LNCaP clone FGC (cell line): ENCODE measurements at regions not wholly inside any gene's neighbourhood (a gene's known extent, or its start where the extent isn't known, plus 50 kb on each side); places are given as distances from the start of the nearest gene placed in this dataset.
"Not testable (repeated sequence)": the region's sequence is repeated elsewhere in the genome, so short reads cannot be mapped to it uniquely, and the experiment has no call there.

ENCODE experiments used
- DNase-seq: peaks from one replicate; pipeline ENCODE4 v3.0.0-alpha.2; 2011; ENCODE audit warnings: low read depth
- H3K4me3 ChIP-seq: 2 replicates; pipeline ENCODE4 v1.5.1; 2011; ENCODE audit warnings: mild to moderate bottlenecking, low read depth, low read length, control low read depth
- CTCF ChIP-seq: IDR thresholded peaks from 2 replicates; pipeline ENCODE4 v1.5.1; 2012; ENCODE audit warnings: mild to moderate bottlenecking; ENCODE audit not compliant: control insufficient read depth, insufficient read depth; ENCODE audit errors: extremely low read depth

- no peak for DNase-seq
- no peak overlapping the region for H3K4me3 ChIP-seq
- TF ChIP-seq CTCF: no peak
These were observed 214.7 kb downstream of the SLITRK1 start for GRCh38 chr13:83667606-83668005.

- TF ChIP-seq CTCF: no peak
- no peak for DNase-seq
- no peak overlapping the region for H3K4me3 ChIP-seq
These were observed 216.1 kb downstream of the SLITRK1 start for GRCh38 chr13:83666141-83666540.

- DNase-seq: no peak
- no peak for TF ChIP-seq CTCF
- no peak overlapping the region for H3K4me3 ChIP-seq
These were observed 225.0 kb downstream of the SLITRK1 start for GRCh38 chr13:83657281-83657680.

GRCh38 chr13:83642617-83643016 is 239.7 kb downstream of the SLITRK1 start:
- DNase-seq: not testable (repeated sequence)

GRCh38 chr13:83634601-83635000 is 247.7 kb downstream of the SLITRK1 start:
- DNase-seq: no peak
- H3K4me3 ChIP-seq: no peak overlapping the region
- TF ChIP-seq CTCF: no peak

More at GRCh38 chr13:83642617-83643016, 239.7 kb downstream of the SLITRK1 start:
- H3K4me3 ChIP-seq: not testable (repeated sequence)

GRCh38 chr13:83633746-83634145 is 248.5 kb downstream of the SLITRK1 start:
- TF ChIP-seq CTCF: no peak

GRCh38 chr13:83622422-83622784 is 259.9 kb downstream of the SLITRK1 start:
- no peak for DNase-seq
- no peak overlapping the region for H3K4me3 ChIP-seq
- TF ChIP-seq CTCF: no peak

More at GRCh38 chr13:83633746-83634145, 248.5 kb downstream of the SLITRK1 start:
- DNase-seq: no peak
- no peak overlapping the region for H3K4me3 ChIP-seq
